Epithelial cell of prostate (primary cell): ENCODE measurements at regions not wholly inside any gene's neighbourhood (a gene's known extent, or its start where the extent isn't known, plus 50 kb on each side); places are given as distances from the start of the nearest gene placed in this dataset.

Experiments
- DNase-seq: peaks from one replicate; pipeline ENCODE4 v3.0.0-alpha.2; 2011; ENCODE audit warnings: low read depth, low spot score
- H3K27ac ChIP-seq: fragments of 450-650 bp; 2 replicates; pipeline ENCODE4 v1.5.1; 2017; ENCODE audit warnings: mild to moderate bottlenecking

DNA sequence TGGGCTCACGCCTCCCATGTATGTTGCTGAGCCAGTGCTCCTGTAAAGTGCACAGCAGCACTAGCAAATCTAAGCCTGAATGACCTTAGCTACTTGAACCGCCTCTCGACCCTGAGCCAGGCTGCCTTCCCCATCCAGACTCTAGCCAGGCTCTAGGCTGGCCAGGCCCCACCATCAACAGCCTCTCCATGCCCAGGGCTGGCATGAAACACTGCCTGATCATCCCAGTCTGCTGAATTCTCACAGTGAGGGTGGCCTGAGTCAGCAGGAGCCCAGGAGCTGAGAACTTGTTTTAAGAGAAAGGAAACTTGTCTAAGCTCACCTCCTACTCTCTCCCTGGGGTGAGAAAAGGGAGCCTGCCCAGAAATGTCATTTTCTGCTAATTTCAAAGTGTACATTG, 733.3 kb downstream of the PTPRU start:
- DNase-seq, result no peak
- no peak overlapping the region for H3K27ac ChIP-seq

DNA sequence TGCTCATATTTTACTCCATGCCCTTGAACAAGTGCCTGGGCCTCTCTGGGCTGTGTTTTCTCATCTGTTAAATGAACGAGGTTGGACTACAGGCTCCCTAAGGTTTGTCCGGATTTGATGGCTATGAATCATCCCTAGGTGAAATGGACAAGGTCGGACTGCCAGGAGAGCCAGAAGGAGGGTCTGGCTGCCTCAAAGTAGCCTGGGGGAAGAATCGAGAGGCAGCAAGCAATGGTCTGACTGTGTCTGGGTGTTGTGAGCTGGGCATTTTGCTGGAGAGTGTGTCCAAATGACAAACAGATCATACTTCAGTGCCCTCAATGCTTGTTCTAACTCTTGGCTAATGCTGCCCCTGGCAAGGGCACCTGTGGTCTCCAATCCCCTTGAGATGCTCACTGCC, 730.9 kb downstream of the PTPRU start:
- DNase-seq, result no peak
- H3K27ac ChIP-seq, result no peak overlapping the region

DNA sequence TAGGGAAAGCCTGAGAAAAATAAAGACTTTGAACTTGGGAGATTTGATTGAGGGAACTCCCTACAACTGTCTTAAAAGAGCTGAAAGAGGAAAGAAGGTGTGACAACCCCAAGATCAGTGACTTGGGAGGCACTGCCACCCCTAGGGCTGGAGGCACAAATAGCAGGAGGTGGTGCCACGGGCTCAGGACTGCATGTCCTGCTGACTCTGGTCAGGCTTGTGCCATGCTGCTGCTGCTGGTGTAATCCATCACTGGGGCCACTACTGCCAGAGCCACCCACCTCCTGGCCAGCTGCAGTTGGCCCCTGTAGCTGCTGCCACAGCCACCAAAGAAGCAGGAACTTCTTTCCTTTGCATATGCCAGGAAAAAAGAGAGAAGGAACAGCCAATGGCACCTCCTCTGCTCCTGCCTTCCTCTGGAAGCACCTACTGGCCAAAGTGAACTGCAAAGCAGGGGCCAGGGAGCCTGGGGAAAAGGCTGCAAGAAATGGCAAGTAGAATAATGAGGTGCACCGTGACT, 730.3 kb downstream of the PTPRU start:
- no peak overlapping the region for H3K27ac ChIP-seq
- DNase-seq, result no peak

DNA sequence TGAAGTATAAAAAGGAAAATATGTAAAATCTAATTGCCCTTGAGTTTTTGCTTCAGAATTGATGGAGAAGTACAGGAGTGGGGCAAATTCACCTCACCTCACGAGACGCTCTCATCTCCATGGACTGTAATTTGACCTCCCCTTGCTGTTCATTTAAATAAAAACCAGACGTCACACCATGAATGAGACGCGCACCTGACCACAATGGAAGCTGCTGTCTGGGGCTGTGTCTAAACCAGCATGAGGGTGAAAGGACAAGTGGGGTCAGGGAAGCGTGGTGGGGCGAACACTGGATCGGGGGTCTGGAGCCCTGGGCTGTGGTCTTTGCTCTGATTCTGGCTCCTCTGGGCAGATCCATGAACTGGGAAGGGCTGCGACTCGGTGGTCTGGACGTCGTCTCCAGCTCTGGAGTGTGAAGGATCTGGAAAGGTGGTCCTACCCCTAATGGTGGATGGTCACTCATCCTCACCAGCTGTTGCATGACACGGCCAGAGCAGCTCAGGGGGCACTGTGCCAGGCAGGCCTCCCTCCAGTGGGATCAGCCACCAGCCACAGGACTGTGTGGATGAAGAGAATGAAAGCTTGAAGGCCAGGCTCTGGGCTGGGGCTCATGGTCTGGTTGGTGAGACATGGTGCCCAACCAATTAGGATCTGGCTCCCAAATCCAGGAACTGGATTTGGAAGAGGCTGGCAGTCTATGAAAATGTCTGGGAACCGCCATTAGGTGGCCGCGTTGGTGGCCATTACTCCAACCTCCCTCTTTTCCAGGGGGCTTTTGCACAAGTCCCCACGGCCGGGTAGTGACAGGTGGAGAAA, 728.6 kb downstream of the PTPRU start:
- DNase-seq, result no peak
- no peak overlapping the region for H3K27ac ChIP-seq

DNA sequence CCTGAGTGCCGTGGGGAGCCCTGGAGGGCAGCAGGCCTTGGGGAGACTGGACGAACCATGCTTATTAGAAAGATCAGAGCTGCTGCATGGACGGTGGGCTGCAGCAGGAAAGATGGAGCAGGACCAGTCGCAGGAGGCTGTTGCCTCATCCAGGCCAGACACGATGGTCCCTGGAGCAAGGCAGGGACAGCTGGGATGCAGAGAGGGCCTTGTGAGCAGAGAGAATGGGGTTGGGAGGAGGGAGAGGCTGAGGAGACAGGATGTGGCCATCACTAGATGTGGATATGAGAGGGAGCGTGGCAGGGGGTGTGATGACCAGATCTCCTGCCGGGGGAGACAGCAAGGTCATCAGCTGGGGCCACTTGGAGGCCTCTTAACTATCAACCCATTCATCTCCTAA, 727.6 kb downstream of the PTPRU start:
- no peak overlapping the region for H3K27ac ChIP-seq

DNA sequence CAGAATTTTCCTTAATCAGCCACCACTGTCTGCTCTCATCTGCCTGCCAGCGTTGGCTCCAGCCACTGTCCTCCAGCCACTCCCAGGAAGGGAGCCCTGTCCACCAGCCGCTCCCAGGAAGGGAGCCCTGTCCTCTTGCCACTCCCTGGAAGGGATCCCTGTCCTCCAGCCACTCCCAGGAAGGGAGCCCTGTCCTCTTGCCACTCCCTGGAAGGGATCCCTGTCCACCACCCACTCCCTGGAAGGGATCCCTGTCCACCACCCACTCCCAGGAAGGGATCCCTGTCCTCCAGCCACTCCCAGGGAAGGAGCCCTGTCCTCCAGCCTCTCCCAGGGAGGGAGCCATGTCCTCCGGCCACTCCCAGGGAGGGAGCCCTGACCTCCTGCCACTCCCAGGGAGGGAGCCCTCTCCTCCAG, 726.5 kb downstream of the PTPRU start:
- no peak overlapping the region for H3K27ac ChIP-seq
- no peak for DNase-seq

More for the DNA sequence above, 727.6 kb downstream of the PTPRU start:
- no peak for DNase-seq

DNA sequence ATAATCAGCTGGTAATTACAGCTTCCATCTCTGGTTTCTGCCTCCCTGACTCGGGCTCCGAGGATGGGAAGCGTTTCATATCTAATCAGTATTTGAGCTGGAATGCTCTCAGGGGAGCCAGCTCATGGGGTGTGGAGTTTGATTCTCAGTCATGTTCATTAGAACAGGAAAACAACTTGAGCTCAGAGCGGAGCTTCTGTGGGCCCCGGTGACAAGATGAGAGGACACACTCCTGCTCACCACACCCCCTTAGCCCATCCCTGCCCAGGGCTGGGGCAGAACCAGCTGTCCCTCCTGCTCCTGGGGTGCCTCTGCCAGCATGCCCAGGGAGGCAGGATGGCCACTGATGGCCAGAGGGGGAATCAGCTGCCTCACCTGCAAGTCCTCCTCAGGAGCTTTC, 726.0 kb downstream of the PTPRU start:
- H3K27ac ChIP-seq, result no peak overlapping the region
- no peak for DNase-seq

DNA sequence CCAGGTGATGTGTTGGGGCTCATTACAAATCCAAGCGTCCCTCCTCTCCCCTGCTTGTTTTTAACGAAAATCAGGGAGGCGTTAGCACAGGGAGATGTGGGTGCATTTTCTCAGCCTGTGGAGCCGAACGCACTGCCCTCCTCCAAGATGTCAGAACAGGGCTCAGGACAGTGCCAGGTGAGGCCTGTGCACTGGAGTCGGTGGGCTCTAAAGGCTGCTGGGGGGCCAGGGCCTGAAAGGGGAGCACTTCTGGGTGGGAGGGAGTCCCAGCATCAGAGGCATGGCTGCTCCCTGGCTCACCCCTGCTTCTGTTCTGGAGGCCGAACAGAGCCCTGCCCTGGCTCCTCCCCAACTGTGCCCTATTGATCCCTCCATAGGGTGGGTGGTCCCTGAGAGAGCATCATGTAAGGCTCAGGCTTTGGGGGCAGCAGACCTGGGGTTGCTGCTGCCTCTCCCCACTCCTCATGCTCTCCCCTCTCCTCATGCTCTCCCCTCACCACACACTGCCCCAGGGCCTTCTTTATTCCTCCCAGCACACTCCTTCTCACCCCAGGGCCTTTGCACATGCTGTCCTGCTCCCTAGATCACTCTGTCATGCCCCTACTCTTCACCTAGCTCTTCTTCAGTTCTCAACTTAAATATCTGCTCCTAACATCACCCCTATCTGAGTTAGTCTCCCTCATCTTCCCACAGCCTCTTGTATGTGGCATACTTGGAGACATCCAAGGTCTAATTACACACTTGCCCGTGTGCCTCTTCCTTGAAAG, 725.2 kb downstream of the PTPRU start:
- DNase-seq, result no peak
- no peak overlapping the region for H3K27ac ChIP-seq

DNA sequence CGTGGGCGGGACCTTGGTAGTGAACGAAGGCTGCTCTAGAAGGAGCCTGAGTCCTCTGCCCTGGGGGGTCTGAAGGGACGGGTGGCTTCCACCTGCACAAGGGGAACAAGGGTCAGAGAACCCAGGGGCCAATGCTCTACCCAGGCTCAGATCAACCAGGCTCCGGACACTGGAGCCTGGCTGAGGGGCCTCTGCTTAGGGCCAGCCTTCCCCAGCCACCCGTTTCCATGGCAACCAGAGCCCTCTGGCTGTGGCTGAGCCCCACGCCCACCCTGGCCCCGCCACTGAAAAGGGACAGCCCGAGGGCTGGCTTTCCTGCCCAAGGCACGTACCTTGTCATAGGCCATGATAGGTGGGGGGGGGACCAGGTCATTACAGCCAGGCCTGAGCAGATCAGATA, 724.6 kb downstream of the PTPRU start:
- H3K27ac ChIP-seq, result no peak overlapping the region
- no peak for DNase-seq

DNA sequence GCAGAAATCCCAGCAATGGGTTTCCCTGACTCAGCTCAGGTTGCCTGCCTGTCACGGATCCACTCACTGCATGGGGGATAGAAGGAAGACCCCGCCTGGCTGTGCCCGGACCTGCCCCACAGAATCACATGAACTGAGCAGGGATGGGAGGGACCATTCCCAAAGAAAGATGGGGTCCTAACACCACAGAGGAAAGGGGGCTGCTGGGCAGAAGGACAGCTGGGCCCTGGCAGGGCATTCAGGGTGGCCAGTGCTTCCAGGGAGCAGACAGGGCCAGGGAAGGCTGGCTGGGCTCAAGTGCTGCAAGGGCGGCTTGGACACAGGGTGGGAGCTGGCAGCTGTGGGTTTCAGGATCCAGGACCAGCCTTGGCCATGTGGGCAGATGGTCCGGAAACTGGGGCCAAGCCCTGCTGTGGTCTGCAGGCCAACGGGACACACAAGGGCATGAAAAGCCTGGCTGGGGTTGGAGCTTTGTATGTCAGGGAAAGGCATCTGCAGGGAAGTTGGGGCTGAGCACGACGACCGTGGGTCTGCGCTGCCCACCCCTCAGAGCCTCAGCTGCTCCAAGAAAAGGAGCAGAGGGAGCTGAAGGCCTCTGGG, 723.9 kb downstream of the PTPRU start:
- no peak for DNase-seq
- no peak overlapping the region for H3K27ac ChIP-seq

DNA sequence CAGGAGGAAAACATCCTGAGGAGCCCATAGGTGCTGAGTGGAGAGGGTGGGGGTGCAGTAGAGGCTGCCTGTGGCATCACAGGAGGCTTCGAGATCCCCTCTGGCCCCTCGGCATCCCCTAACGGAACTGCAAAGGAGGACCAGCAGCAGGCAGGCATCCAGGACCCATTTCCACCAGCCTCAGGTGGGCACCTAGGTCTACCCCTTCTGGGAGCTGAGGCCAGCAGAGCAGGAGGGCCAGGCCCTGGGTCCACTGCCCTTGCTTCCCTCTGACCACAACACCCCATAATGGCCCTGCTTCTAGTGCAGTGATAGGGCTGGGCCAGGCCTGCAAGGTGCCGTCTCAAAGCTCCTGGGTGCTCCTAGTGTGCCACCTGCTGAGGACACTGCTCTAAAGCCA, 723.0 kb downstream of the PTPRU start:
- DNase-seq, result no peak
- H3K27ac ChIP-seq, result no peak overlapping the region

DNA sequence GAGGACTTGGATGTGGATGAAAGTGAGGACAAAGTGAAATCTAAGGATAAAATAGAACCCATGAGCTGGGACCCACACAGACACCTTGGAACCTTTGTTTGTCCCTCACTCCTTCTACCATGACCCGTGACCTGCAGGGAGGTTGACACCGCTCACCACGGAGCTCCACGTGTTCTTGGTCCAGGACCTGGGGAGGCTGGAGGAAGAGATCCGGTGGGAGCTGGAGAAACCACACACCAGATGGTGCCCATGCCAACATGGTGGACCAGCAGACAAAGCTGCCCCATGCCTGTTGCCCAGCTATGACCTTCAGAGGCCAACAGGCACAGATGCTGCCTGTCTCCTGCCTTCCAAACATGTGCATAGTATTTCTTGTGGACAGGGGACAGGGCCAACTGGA, 721.9 kb downstream of the PTPRU start:
- H3K27ac ChIP-seq, result no peak overlapping the region
- DNase-seq, result no peak

DNA sequence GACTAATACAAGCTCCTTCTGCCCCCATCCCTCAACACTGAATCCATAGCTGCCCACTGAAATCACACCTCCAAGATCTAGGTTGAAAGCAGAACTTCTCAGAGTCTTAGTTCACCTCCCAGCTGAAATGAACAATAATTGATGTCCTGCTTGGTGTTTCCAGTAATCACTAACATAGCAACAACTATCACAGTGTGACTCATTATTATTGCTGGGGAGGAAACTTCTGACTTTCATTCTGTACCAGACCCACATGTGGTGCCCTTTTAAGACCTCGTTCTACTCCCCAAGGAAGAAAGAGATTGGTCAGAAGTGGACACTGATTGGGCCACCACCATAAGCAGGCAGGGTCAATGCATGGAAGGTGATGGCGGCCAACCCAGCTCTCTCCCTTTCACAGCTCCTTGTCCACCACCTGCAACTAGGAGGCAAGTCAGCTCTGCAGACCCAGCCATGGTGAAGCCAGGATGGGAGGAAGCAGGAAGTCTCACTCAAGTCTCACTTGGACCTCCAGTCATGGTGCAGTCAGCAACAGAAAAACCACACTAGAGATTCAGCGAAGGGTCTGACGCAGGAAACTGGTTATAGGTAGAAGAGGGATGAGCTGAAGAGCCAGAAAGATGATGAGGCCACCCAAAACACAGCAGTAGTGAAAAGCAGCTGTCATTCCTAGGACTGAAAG, 720.2 kb downstream of the PTPRU start:
- DNase-seq, result no peak
- H3K27ac ChIP-seq, result no peak overlapping the region

DNA sequence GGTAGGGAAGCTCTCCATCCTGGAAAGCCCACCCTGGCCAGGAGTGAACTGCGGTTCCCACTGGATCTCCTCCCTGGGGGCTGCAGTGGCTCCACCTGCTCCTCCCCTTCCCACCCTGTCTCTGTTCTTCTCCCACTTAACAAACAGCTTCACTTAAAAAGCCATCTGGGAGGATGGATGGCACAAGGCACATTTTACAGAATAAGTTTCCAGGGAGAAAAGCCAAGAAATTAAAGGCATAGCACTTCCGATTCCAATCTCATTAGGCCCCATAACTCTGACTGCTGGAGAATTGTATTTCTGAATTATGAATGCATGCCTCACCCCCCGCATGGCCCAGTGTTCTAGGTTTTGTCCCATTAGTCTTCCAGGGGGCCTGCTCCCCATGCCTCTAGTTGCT, 718.3 kb downstream of the PTPRU start:
- H3K27ac ChIP-seq, result no peak overlapping the region
- no peak for DNase-seq

DNA sequence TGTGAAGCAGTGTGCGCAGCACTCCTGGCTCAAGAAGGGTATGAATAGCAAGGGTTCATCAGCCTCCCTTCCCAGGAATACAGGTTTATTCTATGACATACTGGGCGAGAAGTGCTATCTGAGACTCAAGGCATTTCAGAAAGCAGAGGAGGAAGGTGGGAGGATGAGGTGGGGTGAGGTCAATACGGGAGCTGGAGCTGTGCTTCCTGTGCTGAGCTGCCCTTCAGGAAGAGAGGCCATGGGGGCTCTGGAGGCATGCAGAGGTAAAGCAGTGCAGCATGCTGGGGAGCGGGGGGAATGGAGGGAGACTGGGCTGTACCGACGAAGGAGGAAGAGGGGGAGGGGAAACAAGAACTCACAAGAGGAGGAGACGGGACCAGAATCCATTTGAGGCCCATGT, 717.6 kb downstream of the PTPRU start:
- DNase-seq, result no peak
- H3K27ac ChIP-seq, result no peak overlapping the region

DNA sequence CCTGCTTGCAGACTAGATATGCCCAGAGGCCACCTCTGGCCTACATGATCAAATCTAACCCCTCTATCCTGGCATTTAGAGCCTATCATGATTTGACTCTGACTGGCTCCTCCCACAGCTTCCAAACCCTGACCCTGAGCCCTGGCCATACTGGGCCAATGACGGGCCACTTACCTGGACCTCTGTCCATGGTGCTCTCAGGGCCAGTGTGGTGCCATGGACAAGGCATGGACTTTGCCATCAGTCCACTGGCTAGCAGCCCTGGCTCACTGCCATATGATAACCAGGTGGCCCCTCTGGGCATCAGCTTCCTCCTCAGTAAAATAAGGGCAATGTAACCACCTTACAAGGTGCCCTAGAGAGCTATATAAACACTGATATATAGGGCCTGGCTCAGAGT, 713.4 kb downstream of the PTPRU start:
- no peak overlapping the region for H3K27ac ChIP-seq
- no peak for DNase-seq

DNA sequence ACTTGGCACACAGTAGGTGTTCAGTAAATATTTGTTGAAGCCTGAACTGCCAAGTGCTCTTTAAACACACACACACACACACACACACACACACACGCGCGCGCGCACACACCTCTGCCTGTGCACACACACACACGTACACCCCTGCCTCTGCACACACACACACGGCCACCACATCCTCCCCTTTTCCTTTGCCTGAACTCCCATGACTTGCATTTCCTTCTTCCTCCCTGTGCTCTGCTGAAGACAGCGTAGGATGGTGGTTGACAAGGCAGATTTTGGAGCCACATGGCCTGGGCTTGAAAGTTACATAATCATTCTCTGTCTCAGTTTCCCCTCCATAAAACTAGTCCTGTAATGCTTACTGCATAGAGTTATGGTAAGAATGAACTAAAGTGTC, 712.3 kb downstream of the PTPRU start:
- DNase-seq, result no peak
- no peak overlapping the region for H3K27ac ChIP-seq

DNA sequence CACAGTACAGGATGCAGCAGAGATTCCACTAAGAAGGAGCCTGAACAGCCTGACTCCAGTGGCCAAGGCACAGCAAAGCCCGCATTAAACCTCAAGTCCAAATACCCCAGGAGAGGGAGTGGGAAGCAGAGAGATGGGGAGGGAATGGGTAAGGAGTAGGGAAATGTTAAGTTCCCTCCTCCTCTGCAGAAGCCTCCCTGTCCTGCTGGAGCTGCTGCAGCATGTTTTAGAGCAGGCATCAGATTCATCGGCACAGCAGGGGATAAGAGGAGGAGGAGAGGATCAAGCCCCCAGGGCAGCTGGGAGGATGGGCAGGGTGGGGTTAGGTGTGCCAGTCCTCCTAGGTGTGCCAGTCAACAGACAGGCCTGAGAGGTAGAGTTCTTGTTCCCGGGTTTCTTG, 709.7 kb downstream of the PTPRU start:
- DNase-seq, result no peak
- no peak overlapping the region for H3K27ac ChIP-seq

DNA sequence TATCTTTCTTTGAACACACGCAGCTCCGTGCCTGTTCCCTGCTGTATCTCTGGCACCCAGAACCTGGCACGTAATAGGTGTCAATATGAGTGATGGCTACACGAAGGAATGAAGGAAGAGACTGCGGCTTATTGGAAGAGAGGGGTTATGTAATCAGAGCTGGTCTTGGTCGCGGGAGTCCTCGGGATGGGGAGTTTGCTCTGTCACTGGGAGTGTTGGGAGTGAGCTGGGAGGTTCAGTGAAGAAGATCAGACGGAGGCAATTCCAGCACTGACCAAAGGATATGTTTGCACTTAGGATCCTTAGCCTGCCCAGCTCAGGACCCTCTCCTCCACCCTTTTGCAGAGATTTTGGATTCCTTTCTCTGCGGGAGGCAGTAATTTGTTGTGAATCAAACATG, 709.1 kb downstream of the PTPRU start:
- DNase-seq, result no peak
- H3K27ac ChIP-seq, result no peak overlapping the region

DNA sequence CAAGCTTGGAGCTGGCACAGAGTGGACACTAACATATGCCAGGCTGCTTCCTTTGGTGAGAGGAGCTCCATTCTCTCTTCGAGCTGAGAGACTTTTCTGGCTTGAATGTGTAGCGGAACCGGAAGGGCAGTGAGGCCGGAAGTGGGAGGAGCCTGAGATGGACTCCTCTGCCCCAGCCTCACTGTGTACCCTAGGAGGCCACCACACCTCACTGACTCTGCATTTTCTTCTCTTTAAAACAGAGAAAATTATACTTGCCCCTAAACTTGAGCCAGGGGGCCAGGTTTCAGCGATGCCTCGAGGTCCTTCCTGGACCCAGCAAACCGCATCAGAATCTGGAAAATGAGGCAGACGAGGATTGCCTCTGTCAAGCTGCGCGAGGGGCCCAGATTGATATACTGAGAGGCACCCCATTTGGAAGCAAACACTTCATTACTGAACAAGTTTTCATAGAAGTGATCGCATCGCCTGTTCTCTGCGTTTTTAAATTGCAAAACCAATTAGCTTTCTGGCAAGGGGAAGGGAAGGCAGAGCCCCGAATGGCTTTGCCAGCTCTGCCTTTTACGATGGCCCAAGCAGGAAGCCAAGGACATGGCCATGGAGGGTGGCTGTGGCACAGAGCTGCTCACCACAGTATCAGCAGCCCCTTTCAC, 708.1 kb downstream of the PTPRU start:
- no peak for DNase-seq
- H3K27ac ChIP-seq, result no peak overlapping the region
